ENCODE measurements at regions not wholly inside any gene's neighbourhood (a gene's known extent, or its start where the extent isn't known, plus 50 kb on each side); places are given as distances from the start of the nearest gene placed in this dataset.
"Not testable (repeated sequence)": the region's sequence is repeated elsewhere in the genome, so short reads cannot be mapped to it uniquely, and the experiment has no call there.

GRCh38 chr14:71454010-71454409, 478.2 kb upstream of the RGS6 start:
- intact Hi-C loops (cut with micrococcal nuclease; ENCODE audit: unreplicated experiment), result no loop called here
- no peaks in the 10 kb centered on the region for H3K9me3 ChIP-seq (ENCODE audit: low read length)
- POLR2A ChIA-PET, result interaction anchor here (0.7 kb wide), 1 partner anchor 334 kb away, joined by 6 read pairs; no protein-coding TSS in a partner anchor
- no TSS peak for BruUV-seq (replicated peaks)
- peaks cover 8% of the 10 kb centered on the region; the same call in 1 of the 2 replicates for H3K79me2 ChIP-seq (ENCODE audit: insufficient read depth, low read depth, low read length)
- H3K4me2 ChIP-seq (ENCODE audit: low read length), result no peak overlapping the region
- no peaks in the 10 kb centered on the region for H3K36me3 ChIP-seq (ENCODE audit: insufficient read depth, low read length)
- no peak for DNase-seq (ENCODE audit: low spot score)
- TF ChIP-seq EZH2phosphoT487 (IDR thresholded peaks at IDR 0.05; ENCODE audit: borderline replicate concordance, low read depth, low read length), result no peak
- TF ChIP-seq, protein P1, sequence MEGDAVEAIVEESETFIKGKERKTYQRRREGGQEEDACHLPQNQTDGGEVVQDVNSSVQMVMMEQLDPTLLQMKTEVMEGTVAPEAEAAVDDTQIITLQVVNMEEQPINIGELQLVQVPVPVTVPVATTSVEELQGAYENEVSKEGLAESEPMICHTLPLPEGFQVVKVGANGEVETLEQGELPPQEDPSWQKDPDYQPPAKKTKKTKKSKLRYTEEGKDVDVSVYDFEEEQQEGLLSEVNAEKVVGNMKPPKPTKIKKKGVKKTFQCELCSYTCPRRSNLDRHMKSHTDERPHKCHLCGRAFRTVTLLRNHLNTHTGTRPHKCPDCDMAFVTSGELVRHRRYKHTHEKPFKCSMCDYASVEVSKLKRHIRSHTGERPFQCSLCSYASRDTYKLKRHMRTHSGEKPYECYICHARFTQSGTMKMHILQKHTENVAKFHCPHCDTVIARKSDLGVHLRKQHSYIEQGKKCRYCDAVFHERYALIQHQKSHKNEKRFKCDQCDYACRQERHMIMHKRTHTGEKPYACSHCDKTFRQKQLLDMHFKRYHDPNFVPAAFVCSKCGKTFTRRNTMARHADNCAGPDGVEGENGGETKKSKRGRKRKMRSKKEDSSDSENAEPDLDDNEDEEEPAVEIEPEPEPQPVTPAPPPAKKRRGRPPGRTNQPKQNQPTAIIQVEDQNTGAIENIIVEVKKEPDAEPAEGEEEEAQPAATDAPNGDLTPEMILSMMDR (conservative IDR thresholded peaks at IDR 0.05; ENCODE audit: low read length), result no peak
- H3K4me1 ChIP-seq (ENCODE audit: insufficient read depth, low read length, poor library complexity, severe bottlenecking), result no peaks in the 10 kb centered on the region
- no peak overlapping the region for H3K4me3 ChIP-seq (ENCODE audit: low read depth, low read length, poor library complexity, severe bottlenecking)
- no peak overlapping the region for H3K27ac ChIP-seq (ENCODE audit: low read depth, low read length, poor library complexity, severe bottlenecking)
- H3K9me2 ChIP-seq (ENCODE audit: insufficient read depth, low read length), result no peaks in the 10 kb centered on the region
- no peaks in the 10 kb centered on the region for H4K20me1 ChIP-seq (ENCODE audit: insufficient read depth, low read length)
- CTCF ChIA-PET (ENCODE audit: unreplicated experiment), result no interaction called here
- no peak overlapping the region for H2AFZ ChIP-seq (ENCODE audit: low read length)

DNA sequence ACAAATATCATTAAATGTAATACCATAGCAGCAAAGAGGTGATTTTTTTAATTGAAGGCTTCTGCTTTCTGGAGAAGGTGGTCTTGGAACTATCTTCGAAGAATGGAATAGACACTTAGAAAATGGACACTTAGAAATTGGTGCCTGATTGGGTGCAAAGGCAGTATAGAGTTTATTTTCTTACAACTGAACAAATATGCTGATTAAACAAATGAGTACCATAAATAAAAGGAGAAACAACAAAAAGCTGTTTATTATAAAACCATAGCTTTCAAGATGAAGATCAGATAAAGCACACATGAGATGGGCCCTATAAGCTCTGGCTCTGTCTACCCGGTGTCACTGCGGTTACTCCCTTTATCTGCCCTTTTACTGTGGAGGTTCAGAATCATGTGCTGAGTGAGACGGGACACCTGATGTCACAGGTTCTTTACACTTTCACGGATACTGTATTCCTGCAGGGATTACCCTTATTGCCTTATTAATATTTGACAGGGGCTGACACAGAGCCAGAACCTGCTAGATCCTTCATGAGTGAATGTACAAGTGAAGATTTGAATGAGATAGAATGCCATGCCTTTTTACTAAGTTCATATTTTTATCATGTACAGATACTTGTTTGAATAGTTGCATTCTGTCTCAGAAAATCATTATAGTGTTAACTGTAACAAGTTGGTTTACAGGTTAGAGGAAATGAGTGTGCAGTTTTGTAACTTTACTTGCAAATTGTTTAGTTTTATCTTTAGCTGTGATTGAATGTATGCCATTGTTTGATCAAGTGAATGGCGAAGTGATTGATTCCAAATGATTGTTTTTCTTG, 477.5 kb upstream of the RGS6 start:
- Histone ChIP-seq H3K4me1 (ENCODE audit: insufficient read depth, low read length, poor library complexity, severe bottlenecking) (no peaks in the 10 kb centered on the region), H3K79me2 (ENCODE audit: insufficient read depth, low read depth, low read length) (peaks cover 8% of the 10 kb centered on the region; the same call in 1 of the 2 replicates), H3K4me2 (ENCODE audit: low read length) (no peak overlapping the region), H3K36me3 (ENCODE audit: insufficient read depth, low read length) (no peaks in the 10 kb centered on the region; the same call in 1 of the 2 replicates), H3K9me2 (ENCODE audit: insufficient read depth, low read length) (no peaks in the 10 kb centered on the region), H3K4me3 (ENCODE audit: low read depth, low read length, poor library complexity, severe bottlenecking) (no peak overlapping the region), H2AFZ (ENCODE audit: low read length) (no peak overlapping the region), H3K9me3 (ENCODE audit: low read length) (no peaks in the 10 kb centered on the region), H3K27ac (ENCODE audit: low read depth, low read length, poor library complexity, severe bottlenecking) (no peak overlapping the region), H4K20me1 (ENCODE audit: insufficient read depth, low read length) (no peaks in the 10 kb centered on the region)
- CTCF ChIA-PET (ENCODE audit: unreplicated experiment), result no interaction called here
- POLR2A ChIA-PET, result no interaction called here
- no peak for DNase-seq (ENCODE audit: low spot score)
- intact Hi-C loops (cut with micrococcal nuclease; ENCODE audit: unreplicated experiment), result no loop called here
- no TSS peak for BruUV-seq (replicated peaks)
- no peak for TF ChIP-seq EZH2phosphoT487 (IDR thresholded peaks at IDR 0.05; ENCODE audit: borderline replicate concordance, low read depth, low read length)
- TF ChIP-seq, protein P1 (conservative IDR thresholded peaks at IDR 0.05; ENCODE audit: low read length), result no peak

DNA sequence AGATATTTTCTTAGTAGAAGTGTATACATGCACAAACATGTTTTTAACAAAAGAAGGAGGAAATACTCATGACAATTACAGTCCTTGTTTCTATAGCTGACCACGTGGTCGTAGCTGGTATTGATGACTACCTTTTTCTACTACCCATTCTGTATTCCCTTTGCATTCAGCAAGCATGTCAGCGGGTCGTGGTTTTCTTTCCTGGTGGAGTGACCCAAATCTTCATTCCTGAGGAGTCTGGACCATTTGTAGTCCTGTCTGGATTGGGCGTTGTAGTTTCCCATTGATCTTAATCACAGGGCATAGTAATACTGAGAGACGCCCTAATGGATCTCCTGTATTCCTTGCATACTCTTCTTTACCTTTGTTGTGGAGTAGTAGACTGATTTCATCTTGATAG, 472.1 kb upstream of the RGS6 start:
- H3K4me2 ChIP-seq (ENCODE audit: low read length), result no peak overlapping the region
- H3K27ac ChIP-seq (ENCODE audit: low read depth, low read length, poor library complexity, severe bottlenecking), result no peak overlapping the region
- H4K20me1 ChIP-seq (ENCODE audit: insufficient read depth, low read length), result no peaks in the 10 kb centered on the region
- peaks cover 7% of the 10 kb centered on the region; the same call in 1 of the 2 replicates for H3K79me2 ChIP-seq (ENCODE audit: insufficient read depth, low read depth, low read length)
- CTCF ChIA-PET (ENCODE audit: unreplicated experiment), result no interaction called here
- no peaks in the 10 kb centered on the region for H3K9me2 ChIP-seq (ENCODE audit: insufficient read depth, low read length)
- no peak overlapping the region for H2AFZ ChIP-seq (ENCODE audit: low read length)
- H3K4me3 ChIP-seq (ENCODE audit: low read depth, low read length, poor library complexity, severe bottlenecking), result no peak overlapping the region
- POLR2A ChIA-PET, result no interaction called here
- BruUV-seq (replicated peaks), result no TSS peak
- no peaks in the 10 kb centered on the region for H3K9me3 ChIP-seq (ENCODE audit: low read length)
- H3K36me3 ChIP-seq (ENCODE audit: insufficient read depth, low read length), result peaks cover 3% of the 10 kb centered on the region; the same call in 1 of the 2 replicates
- no peak for DNase-seq (ENCODE audit: low spot score)
- intact Hi-C loops (cut with micrococcal nuclease; ENCODE audit: unreplicated experiment), result no loop called here
- H3K4me1 ChIP-seq (ENCODE audit: insufficient read depth, low read length, poor library complexity, severe bottlenecking), result no peaks in the 10 kb centered on the region
- TF ChIP-seq, protein P1 (conservative IDR thresholded peaks at IDR 0.05; ENCODE audit: low read length), result no peak
- TF ChIP-seq EZH2phosphoT487 (IDR thresholded peaks at IDR 0.05; ENCODE audit: borderline replicate concordance, low read depth, low read length), result no peak

- H3K4me2 ChIP-seq (ENCODE audit: low read length); H4K20me1 ChIP-seq (ENCODE audit: insufficient read depth, low read length); BruUV-seq (replicated peaks); H3K9me3 ChIP-seq (ENCODE audit: low read length); H3K9me2 ChIP-seq (ENCODE audit: insufficient read depth, low read length); intact Hi-C loops (cut with micrococcal nuclease; ENCODE audit: unreplicated experiment); H2AFZ ChIP-seq (ENCODE audit: low read length); H3K4me3 ChIP-seq (ENCODE audit: low read depth, low read length, poor library complexity, severe bottlenecking); H3K27ac ChIP-seq (ENCODE audit: low read depth, low read length, poor library complexity, severe bottlenecking); H3K79me2 ChIP-seq (ENCODE audit: insufficient read depth, low read depth, low read length); CTCF ChIA-PET (ENCODE audit: unreplicated experiment); POLR2A ChIA-PET; H3K36me3 ChIP-seq (ENCODE audit: insufficient read depth, low read length); H3K4me1 ChIP-seq (ENCODE audit: insufficient read depth, low read length, poor library complexity, severe bottlenecking); DNase-seq (ENCODE audit: low spot score): not testable (repeated sequence)
Observed at GRCh38 chr14:71461617-71462016, 470.6 kb upstream of the RGS6 start.
